OCI-LY1 (cell line): ENCODE measurements at regions not wholly inside any gene's neighbourhood (a gene's known extent, or its start where the extent isn't known, plus 50 kb on each side); places are given as distances from the start of the nearest gene placed in this dataset.

Experiments
- CTCF ChIP-seq: fragments of 200-600 bp; sonication (generic), shearing (Covaris generic); IDR thresholded peaks from 2 replicates; pipeline ENCODE4 v1.5.1; 2017; ENCODE audit warnings: mild to moderate bottlenecking, antibody characterized with exemption, low read length, moderate library complexity, mixed read lengths
- EZH2 ChIP-seq: fragments of 200-600 bp; sonication (generic), shearing (Covaris generic); IDR thresholded peaks from 2 replicates; pipeline ENCODE4 v1.8.0; 2017; ENCODE audit warnings: borderline replicate concordance, mixed run types, mild to moderate bottlenecking, antibody characterized with exemption, low read length, moderate library complexity, mixed read lengths

GRCh38 chr17:79205688-79206205, 131.1 kb downstream of the ENGASE start:
- no peak for TF ChIP-seq CTCF
- TF ChIP-seq EZH2: no peak
